ENCODE measurements at regions not wholly inside any gene's neighbourhood (a gene's known extent, or its start where the extent isn't known, plus 50 kb on each side); places are given as distances from the start of the nearest gene placed in this dataset.

GRCh38 chr2:22887426-22887825 is 497.6 kb upstream of the KLHL29 start:
- FAIRE-seq (no peak), DNase-seq (ENCODE audit: low spot score in 2 of 2) (no peak)

- FAIRE-seq, result no peak
- no peak for DNase-seq (ENCODE audit: low spot score in 2 of 2)
Observed at GRCh38 chr2:22887845-22888244, 497.1 kb upstream of the KLHL29 start.

GRCh38 chr2:22890132-22890531 is 494.8 kb upstream of the KLHL29 start:
- no peak for DNase-seq (ENCODE audit: low spot score in 2 of 2)

GRCh38 chr2:22893761-22894517 is 491.0 kb upstream of the KLHL29 start:
- DNase-seq (ENCODE audit: low spot score in 2 of 2), result no peak

More at GRCh38 chr2:22890132-22890531, 494.8 kb upstream of the KLHL29 start:
- FAIRE-seq, result no peak

GRCh38 chr2:22894761-22895160 is 490.2 kb upstream of the KLHL29 start:
- no peak for DNase-seq (ENCODE audit: low spot score in 2 of 2)
- no peak for FAIRE-seq

More at GRCh38 chr2:22893761-22894517, 491.0 kb upstream of the KLHL29 start:
- no peak for FAIRE-seq

- no peak for FAIRE-seq
- DNase-seq (ENCODE audit: low spot score in 2 of 2), result no peak
Observed at GRCh38 chr2:22897428-22897827, 487.6 kb upstream of the KLHL29 start.

- FAIRE-seq, result no peak
- no peak for DNase-seq (ENCODE audit: low spot score in 2 of 2)
Observed at GRCh38 chr2:22900674-22901073, 484.3 kb upstream of the KLHL29 start.

GRCh38 chr2:22901471-22902179 is 483.4 kb upstream of the KLHL29 start:
- FAIRE-seq (no peak), DNase-seq (ENCODE audit: low spot score in 2 of 2) (no peak)

GRCh38 chr2:22902180-22902550 is 482.8 kb upstream of the KLHL29 start:
- no peak for DNase-seq (ENCODE audit: low spot score in 2 of 2)

GRCh38 chr2:22902662-22903165 is 482.3 kb upstream of the KLHL29 start:
- FAIRE-seq, result no peak
- DNase-seq (ENCODE audit: low spot score in 2 of 2), result no peak

More at GRCh38 chr2:22902180-22902550, 482.8 kb upstream of the KLHL29 start:
- FAIRE-seq, result no peak

- DNase-seq (ENCODE audit: low spot score in 2 of 2) (no peak), FAIRE-seq (no peak)
Observed at GRCh38 chr2:22903616-22904015, 481.4 kb upstream of the KLHL29 start.

- no peak for DNase-seq (ENCODE audit: low spot score in 2 of 2)
- no peak for FAIRE-seq
Observed at GRCh38 chr2:22904126-22904684, 480.8 kb upstream of the KLHL29 start.

- DNase-seq (ENCODE audit: low spot score in 2 of 2), result no peak
- FAIRE-seq, result no peak
Observed at GRCh38 chr2:22907330-22907729, 477.6 kb upstream of the KLHL29 start.

- FAIRE-seq, result no peak
Observed at GRCh38 chr2:22912398-22912797, 472.6 kb upstream of the KLHL29 start.

GRCh38 chr2:22929998-22930397 is 455.0 kb upstream of the KLHL29 start:
- DNase-seq (ENCODE audit: low spot score in 2 of 2) (no peak), FAIRE-seq (no peak)

More at GRCh38 chr2:22912398-22912797, 472.6 kb upstream of the KLHL29 start:
- DNase-seq (ENCODE audit: low spot score in 2 of 2), result no peak

GRCh38 chr2:22930781-22931180 is 454.2 kb upstream of the KLHL29 start:
- FAIRE-seq (no peak), DNase-seq (ENCODE audit: low spot score in 2 of 2) (no peak)

- DNase-seq (ENCODE audit: low spot score in 2 of 2), result no peak
- no peak for FAIRE-seq
Observed at GRCh38 chr2:22932288-22932687, 452.7 kb upstream of the KLHL29 start.

- no peak for FAIRE-seq
- no peak for DNase-seq (ENCODE audit: low spot score in 2 of 2)
Observed at GRCh38 chr2:22934747-22935146, 450.2 kb upstream of the KLHL29 start.

GRCh38 chr2:22942441-22942840 is 442.5 kb upstream of the KLHL29 start:
- DNase-seq (ENCODE audit: low spot score in 2 of 2) (no peak), FAIRE-seq (no peak)

- no peak for DNase-seq (ENCODE audit: low spot score in 2 of 2)
- FAIRE-seq, result no peak
Observed at GRCh38 chr2:22944143-22944542, 440.8 kb upstream of the KLHL29 start.

- FAIRE-seq, result no peak
Observed at GRCh38 chr2:22946553-22946952, 438.4 kb upstream of the KLHL29 start.

More at GRCh38 chr2:22946553-22946952, 438.4 kb upstream of the KLHL29 start:
- DNase-seq (ENCODE audit: low spot score in 2 of 2), result no peak

Data from frontal cortex (tissue), 3 donors.